Ishikawa (cell line): ENCODE measurements at regions not wholly inside any gene's neighbourhood (a gene's known extent, or its start where the extent isn't known, plus 50 kb on each side); places are given as distances from the start of the nearest gene placed in this dataset.

ENCODE experiments used
- CEBPB ChIP-seq: IDR thresholded peaks from 2 replicates; pipeline ENCODE4 v1.6.1; 2012
- CREB1 ChIP-seq: IDR thresholded peaks from 2 replicates; pipeline ENCODE4 v1.6.1; 2012; ENCODE audit warnings: low read depth
- EGR1 ChIP-seq: IDR thresholded peaks from 2 replicates; pipeline ENCODE4 v1.6.1; 2012
- EP300 ChIP-seq: IDR thresholded peaks from 2 replicates; pipeline ENCODE4 v1.6.1; 2012; ENCODE audit warnings: borderline replicate concordance
- RAD21 ChIP-seq: IDR thresholded peaks from 2 replicates; pipeline ENCODE4 v1.6.1; 2012; ENCODE audit warnings: low read depth
- TEAD4 ChIP-seq: IDR thresholded peaks from 2 replicates; pipeline ENCODE4 v1.6.1; 2012
- YY1 ChIP-seq: IDR thresholded peaks from 2 replicates; pipeline ENCODE4 v1.6.1; 2012; ENCODE audit warnings: low read depth
- ZBTB7A ChIP-seq: IDR thresholded peaks from 2 replicates; pipeline ENCODE4 v1.6.1; 2012; ENCODE audit warnings: low read depth
- TF ChIP-seq, protein P1 (sequence below): IDR thresholded peaks from 2 replicates; pipeline ENCODE4 v1.6.1; 2012

GRCh38 chr3:178446059-178446458 lies 90.2 kb upstream of the KCNMB2 start:
- TF ChIP-seq EGR1 (no peak), CREB1 (no peak), RAD21 (no peak), EP300 (no peak), YY1 (no peak), TEAD4 (no peak), CEBPB (no peak), ZBTB7A (no peak)
- TF ChIP-seq, protein P1, sequence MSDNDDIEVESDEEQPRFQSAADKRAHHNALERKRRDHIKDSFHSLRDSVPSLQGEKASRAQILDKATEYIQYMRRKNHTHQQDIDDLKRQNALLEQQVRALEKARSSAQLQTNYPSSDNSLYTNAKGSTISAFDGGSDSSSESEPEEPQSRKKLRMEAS = no peak
